ENCODE measurements at regions not wholly inside any gene's neighbourhood (a gene's known extent, or its start where the extent isn't known, plus 50 kb on each side); places are given as distances from the start of the nearest gene placed in this dataset.

DNA sequence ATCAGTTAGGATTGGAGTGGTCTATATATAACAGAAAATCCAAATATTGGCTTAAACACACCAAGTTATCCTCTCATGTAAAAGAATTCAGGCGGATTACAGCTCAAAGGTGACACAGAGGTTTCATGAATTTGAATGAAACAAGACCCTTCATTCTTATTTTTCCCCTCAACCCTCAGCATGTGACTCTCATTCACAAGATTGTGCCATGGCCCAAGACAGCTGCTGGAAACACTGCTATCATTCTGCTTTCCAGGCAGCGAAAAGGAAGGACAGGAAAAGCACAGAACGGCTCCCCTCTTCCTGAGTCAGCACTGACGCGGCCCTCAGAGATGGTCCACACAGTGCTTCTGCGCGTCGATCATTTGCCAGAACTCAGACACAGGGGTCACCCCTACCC is 891.0 kb upstream of the FRG1 start:
- TF ChIP-seq POLR2A (IDR thresholded peaks at IDR 0.05; ENCODE audit: low read depth, low read length), result no peak
- TF ChIP-seq POLR2AphosphoS5 (IDR thresholded peaks at IDR 0.05; ENCODE audit: low read depth, low read length), result no peak
- TF ChIP-seq TAF1 (IDR thresholded peaks at IDR 0.05; ENCODE audit: borderline replicate concordance, low read depth, low read length), result no peak

Data from GM12892 (cell line).